NCI-H1048 (cell line): ENCODE measurements at regions not wholly inside any gene's neighbourhood (a gene's known extent, or its start where the extent isn't known, plus 50 kb on each side); places are given as distances from the start of the nearest gene placed in this dataset.
"Not testable (repeated sequence)": the region's sequence is repeated elsewhere in the genome, so short reads cannot be mapped to it uniquely, and the experiment has no call there.

Source experiments
- DNase-seq: peaks from one replicate; lab custom pipeline; 2025; lab: John Stamatoyannopoulos, UW

- no peak for DNase-seq
Observed at GRCh38 chr4:84279678-84280077, 219.4 kb downstream of the NKX6-1 start.

GRCh38 chr4:84277923-84278322, 221.2 kb downstream of the NKX6-1 start:
- no peak for DNase-seq

DNA sequence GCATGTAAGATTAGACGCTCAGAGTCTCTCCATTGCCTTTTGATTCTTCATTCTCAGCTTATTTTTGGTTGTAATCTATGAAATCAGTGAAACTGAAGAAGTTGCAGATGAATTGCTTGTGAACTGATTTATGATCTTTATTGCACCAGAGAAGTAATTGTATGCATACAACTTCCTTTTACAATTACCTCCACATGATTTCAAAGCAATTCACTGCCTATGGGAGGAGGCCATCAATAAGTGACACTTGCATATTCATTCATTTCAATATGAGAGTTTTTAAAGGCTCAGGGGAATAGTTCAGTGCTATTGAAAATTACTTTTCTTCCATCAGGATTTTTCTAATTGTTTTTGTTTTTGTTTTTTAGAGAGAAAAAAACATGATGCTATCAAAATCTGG, 222.3 kb downstream of the NKX6-1 start:
- no peak for DNase-seq

GRCh38 chr4:84269536-84270044, 229.5 kb downstream of the NKX6-1 start:
- DNase-seq, result no peak

- DNase-seq, result no peak
Observed at GRCh38 chr4:84264652-84265051, 234.4 kb downstream of the NKX6-1 start.

DNA sequence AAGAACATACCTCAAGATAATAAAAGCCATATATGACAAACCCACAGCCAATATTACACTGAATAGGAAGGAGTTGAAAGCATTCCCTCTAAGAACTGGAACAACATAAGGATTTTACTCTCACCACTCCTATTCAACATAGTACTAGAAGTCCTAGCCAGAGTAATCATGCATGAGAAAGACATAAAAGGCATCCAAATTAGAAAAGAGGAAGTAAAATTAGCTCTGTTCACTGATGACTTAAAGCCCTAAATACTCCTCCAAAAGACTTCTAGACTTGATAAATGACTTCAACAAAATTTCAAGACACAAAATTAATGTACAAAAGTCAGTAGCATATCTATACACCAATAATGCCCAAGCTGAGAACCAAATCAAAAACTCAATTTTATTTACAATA, 235.7 kb downstream of the NKX6-1 start:
- no peak for DNase-seq

GRCh38 chr4:84260495-84260894, 238.6 kb downstream of the NKX6-1 start:
- no peak for DNase-seq

- no peak for DNase-seq
Observed at GRCh38 chr4:84258905-84259830, 239.9 kb downstream of the NKX6-1 start.

DNA sequence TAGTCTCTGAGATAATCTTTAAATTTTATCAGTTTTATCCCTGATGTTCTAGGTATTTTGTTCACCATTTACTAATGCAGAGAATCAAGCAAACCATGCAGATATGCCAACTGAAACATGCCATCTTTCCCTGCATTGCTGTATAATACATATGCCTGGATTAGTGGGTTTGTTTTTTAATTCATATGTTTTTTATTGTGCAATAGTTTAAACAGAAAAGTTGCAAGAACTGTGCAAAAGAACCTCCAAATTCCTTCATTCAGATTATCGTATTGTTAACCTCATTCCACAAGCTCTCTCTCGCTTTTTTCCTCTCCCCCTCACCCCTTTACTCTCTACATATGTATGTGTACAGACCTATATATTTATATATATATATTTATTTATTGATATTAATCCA, 244.6 kb downstream of the NKX6-1 start:
- no peak for DNase-seq

- no peak for DNase-seq
Observed at GRCh38 chr4:84249521-84249920, 249.6 kb downstream of the NKX6-1 start.

DNA sequence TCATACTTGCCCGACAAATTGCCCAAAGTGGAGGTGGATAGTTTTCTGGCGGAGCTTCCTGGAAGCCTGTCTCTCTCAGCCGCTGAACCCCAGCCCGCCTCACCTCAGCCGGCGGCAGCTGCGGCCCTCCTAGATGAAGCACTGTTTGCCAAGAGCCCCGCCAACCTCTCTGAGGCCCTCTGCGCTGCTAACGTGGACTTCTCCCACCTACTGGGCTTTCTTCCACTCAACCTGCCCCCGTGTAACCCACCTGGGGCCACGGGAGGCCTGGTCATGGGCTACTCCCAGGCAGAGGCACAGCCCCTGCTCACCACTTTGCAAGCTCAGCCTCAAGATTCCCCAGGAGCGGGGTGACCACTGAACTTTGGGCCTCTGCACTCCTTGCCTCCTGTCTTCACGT, 254.1 kb downstream of the NKX6-1 start:
- DNase-seq, result not testable (repeated sequence)

DNA sequence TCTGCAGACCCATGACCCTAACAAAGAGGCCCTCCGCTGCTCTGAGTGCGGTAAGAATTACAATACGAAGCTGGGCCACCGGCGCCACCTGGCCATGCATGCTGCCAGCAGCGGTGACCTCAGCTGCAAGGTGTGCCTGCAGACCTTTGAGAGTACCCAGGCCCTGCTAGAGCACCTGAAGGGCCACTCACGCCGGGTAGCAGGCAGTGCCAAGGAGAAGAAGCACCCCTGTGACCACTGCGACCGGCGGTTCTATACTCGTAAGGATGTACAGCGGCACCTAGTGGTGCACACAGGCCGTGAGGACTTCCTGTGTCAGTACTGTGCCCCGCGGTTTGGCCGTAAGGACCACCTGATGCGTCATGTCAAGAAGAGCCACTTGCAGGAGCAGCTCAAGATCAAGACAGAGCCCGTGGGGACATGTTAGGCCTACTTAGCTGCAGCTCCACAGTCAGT, 254.7 kb downstream of the NKX6-1 start:
- not testable (repeated sequence) for DNase-seq

- no peak for DNase-seq
Observed at GRCh38 chr4:84243685-84244084, 255.4 kb downstream of the NKX6-1 start.

DNA sequence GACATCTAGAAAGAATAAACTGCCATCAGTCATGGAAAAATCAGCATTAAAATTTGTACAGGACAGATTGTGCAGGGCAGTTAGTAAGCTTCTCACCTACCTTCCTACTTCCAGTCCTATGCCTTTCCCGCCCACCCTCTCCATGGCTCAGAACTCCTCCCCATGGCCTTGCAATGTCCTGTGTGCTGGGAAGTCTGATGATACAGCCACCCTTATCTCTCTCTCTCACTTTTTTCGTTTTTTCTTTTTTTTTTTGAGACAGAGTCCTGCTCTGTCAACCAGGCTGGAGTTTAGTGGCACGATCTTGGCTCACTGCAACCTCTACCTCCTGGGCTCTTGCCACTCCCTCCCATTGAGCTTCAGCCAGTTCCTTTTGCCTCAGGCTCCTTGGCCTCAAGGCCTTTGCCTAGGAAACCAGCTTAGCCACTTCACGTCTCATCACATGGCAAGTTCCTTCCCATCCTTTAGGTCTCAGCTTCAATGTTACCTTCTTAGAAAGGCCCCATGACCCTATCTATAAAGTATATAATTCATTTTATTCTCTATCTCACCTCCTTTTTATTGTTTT, 259.7 kb downstream of the NKX6-1 start:
- DNase-seq, result no peak

GRCh38 chr4:84238247-84239090, 260.6 kb downstream of the NKX6-1 start:
- no peak for DNase-seq

DNA sequence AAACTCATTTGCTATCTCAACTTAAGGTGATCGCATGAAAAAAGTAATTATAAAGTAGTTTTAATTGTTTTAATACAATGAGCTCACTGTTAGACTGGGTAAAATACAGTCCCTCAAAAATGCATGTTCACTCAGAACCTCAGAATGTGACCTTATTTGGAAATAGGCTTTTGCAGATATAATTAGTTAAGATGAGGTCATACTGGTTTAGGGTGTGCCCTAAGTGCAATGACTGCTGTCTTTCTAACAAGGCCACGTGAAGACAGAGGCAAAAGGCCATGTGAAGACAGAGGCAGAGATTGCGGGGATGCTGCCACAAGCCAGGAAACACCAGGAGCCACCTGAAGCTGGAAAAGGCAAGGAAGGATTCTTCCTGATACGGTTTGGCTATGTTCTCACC, 262.1 kb downstream of the NKX6-1 start:
- DNase-seq, result no peak

DNA sequence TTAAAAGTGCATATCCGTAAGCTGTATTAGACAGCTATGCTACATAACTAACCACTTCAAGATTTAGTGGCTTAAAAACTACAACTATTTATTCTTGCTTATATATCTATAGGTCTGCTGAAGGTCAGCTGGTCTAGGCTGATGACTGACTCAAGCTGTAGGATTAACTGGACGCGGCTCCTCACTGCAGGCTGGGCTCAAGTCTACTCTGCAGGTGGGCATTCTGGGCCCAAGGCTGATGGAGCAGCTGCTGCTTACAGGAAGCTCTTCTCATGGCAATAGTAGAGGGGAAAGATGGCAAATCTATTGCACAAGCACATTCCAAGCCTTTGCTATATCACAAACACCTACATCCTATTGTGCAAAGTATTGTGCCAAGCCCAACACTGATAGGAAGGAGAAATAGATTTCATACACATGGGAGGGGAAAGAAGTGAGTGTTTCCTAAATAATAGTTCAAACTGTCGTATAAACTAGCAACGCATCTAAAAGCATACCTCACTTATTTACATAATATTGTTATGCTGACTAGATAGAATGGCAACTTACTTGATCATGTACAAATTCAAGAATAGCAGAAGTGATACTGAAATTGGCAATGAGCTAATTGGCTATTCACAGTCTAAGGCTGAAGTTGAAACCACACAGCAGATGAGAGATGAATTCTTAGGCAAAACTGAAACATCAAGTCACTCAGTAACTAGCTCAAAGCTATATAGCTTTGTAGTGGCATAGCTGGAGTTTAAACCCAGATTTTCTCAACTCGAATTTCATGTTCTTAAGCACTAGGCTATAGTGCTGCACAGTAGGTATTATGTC, 263.8 kb downstream of the NKX6-1 start:
- DNase-seq, result no peak

DNA sequence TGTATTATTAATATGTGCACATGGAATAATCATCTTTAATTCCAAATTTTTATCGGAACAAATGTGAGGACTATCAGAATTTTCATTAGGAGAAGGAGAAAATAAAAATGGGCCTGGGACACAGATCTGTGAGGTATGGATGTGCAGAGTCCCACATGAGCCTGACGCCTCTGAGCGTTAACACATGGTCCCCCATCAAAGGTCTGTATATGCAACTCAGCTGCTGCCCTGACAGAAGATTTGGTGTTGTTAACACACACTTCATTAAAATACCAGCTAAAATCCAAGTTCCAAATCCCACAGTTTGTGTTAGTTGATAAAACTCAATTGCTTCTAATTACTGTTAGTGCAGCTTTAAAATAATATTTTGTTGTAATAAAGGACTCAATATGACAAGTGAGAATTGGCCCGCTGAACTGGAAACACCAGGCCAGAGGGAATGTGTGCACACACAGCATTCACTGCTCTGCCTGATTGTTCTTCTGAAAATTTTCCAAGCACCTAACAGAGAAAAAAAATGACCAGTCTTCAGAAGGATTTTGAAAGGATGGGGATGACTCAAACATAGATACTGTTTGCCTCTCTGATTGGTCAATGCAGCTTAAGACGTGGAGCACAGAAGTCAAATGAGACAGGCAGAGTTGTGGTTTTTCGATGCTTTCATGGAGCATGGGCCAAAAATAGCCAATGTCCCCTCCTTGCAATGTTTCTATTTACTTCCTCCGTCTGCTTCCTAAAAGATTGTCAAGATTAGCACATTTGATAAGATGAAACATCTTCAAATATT, 266.6 kb downstream of the NKX6-1 start:
- no peak for DNase-seq

GRCh38 chr4:84231539-84232055, 267.5 kb downstream of the NKX6-1 start:
- no peak for DNase-seq

GRCh38 chr4:84224522-84224921, 274.6 kb downstream of the NKX6-1 start:
- no peak for DNase-seq
